ENCODE measurements at regions not wholly inside any gene's neighbourhood (a gene's known extent, or its start where the extent isn't known, plus 50 kb on each side); places are given as distances from the start of the nearest gene placed in this dataset.

DNA sequence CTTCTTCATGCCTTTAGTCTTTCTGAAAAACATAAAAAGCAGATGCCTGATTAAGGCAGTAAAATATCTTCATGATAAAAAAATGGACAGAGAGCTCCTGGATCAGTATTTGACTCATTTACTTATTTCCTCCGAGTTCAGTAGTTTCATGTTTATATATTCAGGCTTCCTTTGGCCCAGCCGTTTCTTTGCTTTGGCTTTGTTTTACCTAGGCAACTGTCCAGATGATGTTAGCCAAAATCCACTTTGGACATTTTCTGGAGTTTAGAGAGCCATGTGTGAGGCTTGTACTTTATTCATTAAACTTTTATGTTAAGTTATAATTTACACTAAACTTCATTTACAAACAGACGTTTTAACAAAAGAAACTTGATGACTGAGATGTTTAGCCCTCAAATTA is 307.1 kb upstream of the RSPO3 start:
- intact Hi-C loops (cut with micrococcal nuclease), result no loop called here
- peaks cover 13 to 14% of the 10 kb centered on the region in 2 donors for H3K9me3 Mint-ChIP-seq

DNA sequence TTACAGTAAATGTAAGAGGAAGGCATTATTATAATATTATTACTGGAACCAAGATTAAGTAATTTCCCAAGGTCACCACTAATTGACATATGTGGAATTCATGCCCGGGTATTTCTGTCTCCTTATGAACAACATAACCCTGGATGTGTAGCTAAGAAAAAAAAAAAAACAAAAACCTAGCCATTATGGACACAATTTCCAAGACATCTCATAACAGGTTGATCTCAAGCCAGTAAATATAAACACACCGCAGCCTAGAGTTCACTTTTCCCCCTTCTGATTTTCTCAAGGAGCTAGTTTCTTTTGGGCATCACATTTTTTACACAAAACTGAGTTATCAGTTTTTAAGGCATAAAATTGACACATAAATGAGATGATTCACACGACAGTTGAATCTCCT is 306.5 kb upstream of the RSPO3 start:
- ATAC-seq (no peak), DNase-seq (no peak)
- no peaks in the 10 kb centered on the region for H3K4me1 Mint-ChIP-seq
- no peak overlapping the region for H3K4me3 ChIP-seq (ENCODE audit: low read length)
- H3K27ac ChIP-seq (ENCODE audit: low read length), result no peak overlapping the region
- H3K36me3 Mint-ChIP-seq, result no peaks in the 10 kb centered on the region
- WGBS (ENCODE audit: insufficient coverage), result 80% methylated on average over 1 of the region's 3 CpGs
- peaks cover 16 to 18% of the 10 kb centered on the region in 2 donors for H3K9me3 Mint-ChIP-seq
- H3K36me3 ChIP-seq (ENCODE audit: control insufficient read depth, insufficient read depth, low read length), result no peaks in the 10 kb centered on the region
- intact Hi-C loops (cut with micrococcal nuclease), result no loop called here
- no peaks in the 10 kb centered on the region for H3K4me1 ChIP-seq (ENCODE audit: control insufficient read depth, insufficient read depth, low read length)
- H3K4me3 Mint-ChIP-seq, result no peak overlapping the region
- no peaks in the 10 kb centered on the region for H3K27me3 Mint-ChIP-seq (ENCODE audit: low read depth in 2 of 2)
- no peaks in the 10 kb centered on the region for H3K27me3 ChIP-seq (ENCODE audit: control insufficient read depth, insufficient read depth, low read length)
- no peak overlapping the region for H3K27ac Mint-ChIP-seq
- no peaks in the 10 kb centered on the region for H3K9me3 ChIP-seq (ENCODE audit: control insufficient read depth, insufficient read depth, low read length)
- TF ChIP-seq, protein P1, sequence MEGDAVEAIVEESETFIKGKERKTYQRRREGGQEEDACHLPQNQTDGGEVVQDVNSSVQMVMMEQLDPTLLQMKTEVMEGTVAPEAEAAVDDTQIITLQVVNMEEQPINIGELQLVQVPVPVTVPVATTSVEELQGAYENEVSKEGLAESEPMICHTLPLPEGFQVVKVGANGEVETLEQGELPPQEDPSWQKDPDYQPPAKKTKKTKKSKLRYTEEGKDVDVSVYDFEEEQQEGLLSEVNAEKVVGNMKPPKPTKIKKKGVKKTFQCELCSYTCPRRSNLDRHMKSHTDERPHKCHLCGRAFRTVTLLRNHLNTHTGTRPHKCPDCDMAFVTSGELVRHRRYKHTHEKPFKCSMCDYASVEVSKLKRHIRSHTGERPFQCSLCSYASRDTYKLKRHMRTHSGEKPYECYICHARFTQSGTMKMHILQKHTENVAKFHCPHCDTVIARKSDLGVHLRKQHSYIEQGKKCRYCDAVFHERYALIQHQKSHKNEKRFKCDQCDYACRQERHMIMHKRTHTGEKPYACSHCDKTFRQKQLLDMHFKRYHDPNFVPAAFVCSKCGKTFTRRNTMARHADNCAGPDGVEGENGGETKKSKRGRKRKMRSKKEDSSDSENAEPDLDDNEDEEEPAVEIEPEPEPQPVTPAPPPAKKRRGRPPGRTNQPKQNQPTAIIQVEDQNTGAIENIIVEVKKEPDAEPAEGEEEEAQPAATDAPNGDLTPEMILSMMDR (IDR thresholded peaks at IDR 0.05), result no peak

More for the DNA sequence above, 307.1 kb upstream of the RSPO3 start:
- Mint-ChIP-seq H3K36me3 (no peaks in the 10 kb centered on the region), H3K4me3 (no peak overlapping the region), H3K27me3 (ENCODE audit: low read depth in 2 of 2) (no peaks in the 10 kb centered on the region), H3K27ac (no peak overlapping the region), H3K4me1 (no peaks in the 10 kb centered on the region)
- DNase-seq (no peak), ATAC-seq (no peak)
- TF ChIP-seq, protein P1 (IDR thresholded peaks at IDR 0.05), result no peak
- Histone ChIP-seq H3K9me3 (ENCODE audit: control insufficient read depth, insufficient read depth, low read length) (no peaks in the 10 kb centered on the region), H3K27ac (ENCODE audit: low read length) (no peak overlapping the region), H3K4me1 (ENCODE audit: control insufficient read depth, insufficient read depth, low read length) (no peaks in the 10 kb centered on the region), H3K36me3 (ENCODE audit: control insufficient read depth, insufficient read depth, low read length) (no peaks in the 10 kb centered on the region), H3K27me3 (ENCODE audit: control insufficient read depth, insufficient read depth, low read length) (no peaks in the 10 kb centered on the region), H3K4me3 (ENCODE audit: low read length) (no peak overlapping the region)
- WGBS (ENCODE audit: insufficient coverage), result 91% methylated on average over 2 of the region's 3 CpGs

DNA sequence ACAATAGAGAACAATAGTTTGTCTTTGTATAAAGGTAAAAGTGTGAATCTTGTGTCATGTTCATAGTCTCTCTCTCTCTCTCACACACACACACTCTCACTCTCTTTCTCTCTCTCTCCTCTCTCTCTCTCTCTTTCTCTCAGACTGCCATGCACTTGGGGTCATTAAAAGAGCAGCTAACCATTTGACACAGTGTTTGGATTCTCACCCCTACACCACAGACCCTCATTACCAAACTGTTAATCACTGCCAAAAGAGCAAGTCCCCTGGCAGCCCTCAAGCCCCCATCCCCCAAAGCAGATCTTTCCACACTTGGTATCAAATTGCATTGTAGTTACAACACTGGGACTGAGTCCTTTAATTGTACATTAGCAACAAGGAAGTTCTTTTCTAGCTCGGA is 305.8 kb upstream of the RSPO3 start:
- intact Hi-C loops (cut with micrococcal nuclease), result no loop called here
- H3K4me3 Mint-ChIP-seq, result no peak overlapping the region
- H3K4me3 ChIP-seq (ENCODE audit: low read length), result no peak overlapping the region

DNA sequence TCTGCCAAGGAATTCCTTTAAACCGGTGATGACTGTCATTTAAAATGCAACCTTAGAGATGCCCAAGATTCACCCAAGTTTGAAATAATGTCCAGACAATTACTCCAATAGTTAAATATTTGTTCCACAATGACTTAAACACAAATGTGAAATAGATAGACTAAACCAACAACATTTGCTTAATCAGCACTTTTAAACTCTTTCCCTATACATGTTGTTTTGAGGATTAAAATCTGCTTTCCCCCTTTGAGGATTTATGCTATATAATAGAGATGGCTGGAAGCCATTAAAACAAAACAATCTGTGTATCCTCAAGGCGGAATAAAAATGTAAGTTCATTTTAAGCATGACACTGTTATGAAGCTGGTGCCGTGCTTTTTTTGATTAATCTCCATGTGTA is 297.8 kb upstream of the RSPO3 start:
- Histone ChIP-seq H3K4me1 (ENCODE audit: control insufficient read depth, insufficient read depth, low read length) (no peaks in the 10 kb centered on the region), H3K9me3 (ENCODE audit: control insufficient read depth, insufficient read depth, low read length) (no peaks in the 10 kb centered on the region), H3K27ac (ENCODE audit: low read length) (no peak overlapping the region), H3K4me3 (ENCODE audit: low read length) (no peak overlapping the region), H3K27me3 (ENCODE audit: control insufficient read depth, insufficient read depth, low read length) (no peaks in the 10 kb centered on the region), H3K36me3 (ENCODE audit: control insufficient read depth, insufficient read depth, low read length) (no peaks in the 10 kb centered on the region)
- no peaks in the 10 kb centered on the region for H3K27me3 Mint-ChIP-seq (ENCODE audit: low read depth in 2 of 2)
- H3K4me1 Mint-ChIP-seq, result no peaks in the 10 kb centered on the region
- no peak for DNase-seq
- WGBS (ENCODE audit: insufficient coverage), result 100% methylated on average over 2 of the region's 3 CpGs
- H3K36me3 Mint-ChIP-seq, result no peaks in the 10 kb centered on the region
- no peak overlapping the region for H3K4me3 Mint-ChIP-seq
- no peak overlapping the region for H3K27ac Mint-ChIP-seq
- ATAC-seq, result no peak
- intact Hi-C loops (cut with micrococcal nuclease), result no loop called here
- TF ChIP-seq, protein P1 (IDR thresholded peaks at IDR 0.05), result no peak
- peaks cover 8% of the 10 kb centered on the region in 2 donors for H3K9me3 Mint-ChIP-seq

More for the DNA sequence above, 305.8 kb upstream of the RSPO3 start:
- no peak for DNase-seq
- Histone ChIP-seq H3K4me1 (ENCODE audit: control insufficient read depth, insufficient read depth, low read length) (no peaks in the 10 kb centered on the region), H3K9me3 (ENCODE audit: control insufficient read depth, insufficient read depth, low read length) (no peaks in the 10 kb centered on the region), H3K27ac (ENCODE audit: low read length) (no peak overlapping the region), H3K27me3 (ENCODE audit: control insufficient read depth, insufficient read depth, low read length) (no peaks in the 10 kb centered on the region), H3K36me3 (ENCODE audit: control insufficient read depth, insufficient read depth, low read length) (no peaks in the 10 kb centered on the region)
- Mint-ChIP-seq H3K9me3 (peaks cover 13 to 18% of the 10 kb centered on the region in 2 donors), H3K27me3 (ENCODE audit: low read depth in 2 of 2) (no peaks in the 10 kb centered on the region), H3K27ac (no peak overlapping the region), H3K36me3 (no peaks in the 10 kb centered on the region), H3K4me1 (no peaks in the 10 kb centered on the region)
- no CpG with 5 or more reads among the region's 1 CpG for WGBS (ENCODE audit: insufficient coverage)
- no peak for ATAC-seq
- TF ChIP-seq, protein P1 (IDR thresholded peaks at IDR 0.05), result no peak
